HepG2 (cell line): ENCODE measurements at regions not wholly inside any gene's neighbourhood (a gene's known extent, or its start where the extent isn't known, plus 50 kb on each side); places are given as distances from the start of the nearest gene placed in this dataset.
A peak's percentile ranks its signal among the peaks of the same experiment; 100 is the strongest.

Source experiments
- ATAC-seq: fragments of 200-7000 bp; cut with Tn5 transposase; 3 replicates; pipeline ENCODE4 v1.9.1; 2020; ENCODE audit warnings: mild to moderate bottlenecking, moderate library complexity
- BruUV-seq: library from RNA; stranded (reverse); fragments of 400-500 nt; replicated peaks from 2 replicates; lab custom pipeline; 2021; lab: Mats Ljungman, UMichigan
- CTCF ChIA-PET: fragments of 300-600 bp; formaldehyde crosslinking; extraction: SDS; loops from one replicate; lab custom pipeline; 2021; ENCODE audit warnings: low total read pairs, inconsistent platforms, low intra/inter-chr PET ratio; lab: Yijun Ruan, JAX
- POLR2A ChIA-PET: fragments of 350-600 bp; sonication (Branson Sonifier 250); formaldehyde crosslinking; loops from one replicate; lab custom pipeline; 2020; ENCODE audit warnings: antibody characterized with exemption, inconsistent platforms; lab: Yijun Ruan, JAX
- DNase-seq: peaks from one replicate; pipeline ENCODE4 v3.0.0-alpha.2; 2015; ENCODE audit warnings: low spot score
- FAIRE-seq: peaks from 3 replicates; lab custom pipeline; 2011; peaks lifted over from hg19 to GRCh38; lab: Jason Lieb, UNC
- H2AFZ ChIP-seq: one replicate; pipeline ENCODE4 v1.6.1; 2011; ENCODE audit warnings: low read length, inconsistent platforms
- H3K27ac ChIP-seq: fragments of 300-600 bp; 3 replicates; pipeline ENCODE4 v1.8.0; 2011; ENCODE audit warnings: mixed run types, mild to moderate bottlenecking, mixed read lengths, low read length, inconsistent platforms; ENCODE audit not compliant: insufficient read depth; ENCODE audit errors: extremely low read length
- H3K27me3 ChIP-seq, 2 experiments: fragments of 200-600 bp in 1 of 2; 2 replicates in 1 of 2; 3 replicates in 1 of 2; pipeline versions ENCODE4 v1.6.0 to v1.8.0; 2011; ENCODE audit warnings: low read length in 2 of 2, mild to moderate bottlenecking in 2 of 2, moderate library complexity in 2 of 2, inconsistent platforms in 1 of 2; ENCODE audit not compliant: insufficient read depth in 2 of 2, control insufficient read depth in 1 of 2
- H3K36me3 ChIP-seq, 2 experiments: fragments of 200-600 bp in 1 of 2; replicated peaks in 1 of 2; 2 replicates in 1 of 2; 3 replicates in 1 of 2; pipeline versions ENCODE4 v1.5.1 to v1.8.0; 2011; ENCODE audit warnings: low read length in 2 of 2, inconsistent platforms in 1 of 2; ENCODE audit not compliant: insufficient read depth in 2 of 2, control insufficient read depth in 1 of 2
- H3K4me1 ChIP-seq: 2 replicates; pipeline ENCODE4 v1.5.1; 2012; ENCODE audit warnings: low read length, inconsistent platforms; ENCODE audit not compliant: insufficient read depth
- H3K4me2 ChIP-seq: 2 replicates; pipeline ENCODE4 v1.6.0; 2011; ENCODE audit warnings: low read depth, low read length, inconsistent platforms
- H3K4me3 ChIP-seq, 3 experiments: fragments of 200-600 bp in 1 of 3; sonication (generic), shearing (Covaris generic) in 1 of 3; replicated peaks in 1 of 3; 2 replicates each; pipeline ENCODE4 v1.5.1; 2011 to 2016; ENCODE audit warnings: low read length in 3 of 3, inconsistent platforms in 2 of 3, low read depth in 2 of 3, mild to moderate bottlenecking in 2 of 3, control low read depth in 1 of 3, mixed read lengths in 1 of 3; ENCODE audit not compliant: insufficient read depth in 1 of 3
- H3K79me2 ChIP-seq: one replicate; pipeline ENCODE4 v1.6.1; 2011; ENCODE audit warnings: low read length, inconsistent platforms; ENCODE audit not compliant: insufficient read depth
- H3K9ac ChIP-seq: 2 replicates; pipeline ENCODE4 v1.6.0; 2011; ENCODE audit warnings: mild to moderate bottlenecking, low read depth, low read length, inconsistent platforms; ENCODE audit not compliant: insufficient read depth
- H3K9me3 ChIP-seq: 2 replicates; pipeline ENCODE4 v1.5.1; 2012; ENCODE audit warnings: mild to moderate bottlenecking, low read length
- H4K20me1 ChIP-seq: 2 replicates; pipeline ENCODE4 v1.6.0; 2011; ENCODE audit warnings: inconsistent platforms, mild to moderate bottlenecking, low read length, moderate library complexity; ENCODE audit not compliant: insufficient read depth
- HNF1A ChIP-seq, 2 experiments: sonication (generic) in 1 of 2; formaldehyde crosslinking in 1 of 2; IDR thresholded peaks; 2 replicates each; pipeline versions ENCODE4 v1.4.0 to v1.6.1; 2016 to 2020; ENCODE audit warnings: borderline replicate concordance in 1 of 2, low read depth in 1 of 2, mild to moderate bottlenecking in 1 of 2, missing genetic modification reagents in 1 of 2
- KDM1A ChIP-seq: IDR thresholded peaks from 2 replicates; pipeline ENCODE4 v1.6.1; 2016; ENCODE audit warnings: missing compliant biosample characterization
- KDM5B ChIP-seq: sonication (generic); formaldehyde crosslinking; IDR thresholded peaks from 2 replicates; pipeline ENCODE4 v1.4.0; 2020; ENCODE audit warnings: missing genetic modification reagents, mild to moderate bottlenecking, borderline replicate concordance
- LCORL ChIP-seq, 2 experiments: fragments of 450-650 bp in 1 of 2; sonication (generic) in 1 of 2; formaldehyde crosslinking in 1 of 2; IDR thresholded peaks; 2 replicates each; pipeline versions ENCODE4 v1.5.0 to v1.6.1; 2017 to 2020; ENCODE audit warnings: antibody characterized with exemption in 1 of 2, missing genetic modification reagents in 1 of 2
- PHF8 ChIP-seq: sonication (generic); formaldehyde crosslinking; IDR thresholded peaks from 2 replicates; pipeline ENCODE4 v1.5.0; 2020; ENCODE audit warnings: missing genetic modification reagents
- STAT5B ChIP-seq: sonication (generic); formaldehyde crosslinking; IDR thresholded peaks from 2 replicates; pipeline ENCODE4 v1.4.0; 2020; ENCODE audit warnings: missing genetic modification reagents
- ZNF431 ChIP-seq: sonication (generic); formaldehyde crosslinking; IDR thresholded peaks from 2 replicates; pipeline ENCODE4 v1.9.0; 2022; ENCODE audit warnings: missing genetic modification reagents, low read depth, mild to moderate bottlenecking, borderline replicate concordance
- ZNF510 ChIP-seq: sonication (generic); formaldehyde crosslinking; IDR thresholded peaks from 2 replicates; pipeline ENCODE4 v1.4.0; 2020; ENCODE audit warnings: low read depth, mild to moderate bottlenecking, missing genetic modification reagents
- ZNF552 ChIP-seq: sonication (generic); formaldehyde crosslinking; IDR thresholded peaks from 2 replicates; pipeline ENCODE4 v1.9.0; 2022; ENCODE audit warnings: missing genetic modification reagents, mild to moderate bottlenecking, borderline replicate concordance
- ZNF646 ChIP-seq: sonication (generic); formaldehyde crosslinking; IDR thresholded peaks from 2 replicates; pipeline ENCODE4 v1.9.0; 2021; ENCODE audit warnings: mild to moderate bottlenecking, missing genetic modification reagents
- ZNF724P ChIP-seq: sonication (generic); formaldehyde crosslinking; IDR thresholded peaks from 2 replicates; pipeline ENCODE4 v1.8.0; 2022; ENCODE audit warnings: missing genetic modification reagents, borderline replicate concordance
- WGBS: methylation state at CpG from one replicate; pipeline ENCODE4 v1.1.6; 2017; ENCODE audit warnings: low lambda C conversion rate; 5-methylcytosine and 5-hydroxymethylcytosine counted together
- in situ Hi-C: cut with HindIII; loops from 2 replicates; pipeline ENCODE4 v1.10.0; 2017; ENCODE audit warnings: low pct_unique_long_range_greater_than_20kb; ENCODE audit not compliant: extremely low pct_ligation_motif_present
- intact Hi-C: fragments of 100-400 bp; cut with micrococcal nuclease; formaldehyde crosslinking; loops from one replicate; pipeline ENCODE4 v1.10.0; 2022; ENCODE audit not compliant: unreplicated experiment

GRCh38 chr2:144331674-144332355 is 188.1 kb downstream of the ZEB2 start:
- in situ Hi-C loops: no loop called here
- 1% methylated on average over 17 of the region's 66 CpGs for WGBS
- ATAC-seq: peak; percentile 88
- ChIA-PET CTCF (no interaction called here), POLR2A (interaction anchor here (1.6 kb wide), 1 partner anchor 11 kb away, joined by 4 read pairs; no protein-coding TSS in a partner anchor)
- no peaks in the 10 kb centered on the region for H3K9me3 ChIP-seq
- intact Hi-C loops: no loop called here
- peaks cover 23% of the 10 kb centered on the region for H3K4me1 ChIP-seq
- H3K4me2 ChIP-seq: peak overlapping the region; percentile 96
- peaks cover 0 to 7% of the 10 kb centered on the region in 2 experiments; a peak in 1 of 5 replicates for H3K27me3 ChIP-seq
- BruUV-seq: no TSS peak
- peak overlapping the region; percentile 92 for H2AFZ ChIP-seq
- FAIRE-seq: no peak
- no peak for DNase-seq
- no peaks in the 10 kb centered on the region for H3K79me2 ChIP-seq
- peak overlapping the region; percentile 73 for H3K9ac ChIP-seq
- peak overlapping the region; percentile 64 for H3K27ac ChIP-seq
- no peaks in the 10 kb centered on the region for H4K20me1 ChIP-seq
- H3K4me3 ChIP-seq: peak overlapping the region; percentile 65 to 84 (median 75)
- no peaks in the 10 kb centered on the region; a peak in 1 of 5 replicates for H3K36me3 ChIP-seq
- TF ChIP-seq HNF1A (IDR thresholded peaks at IDR 0.05; ENCODE audit: low read depth) (no peak), HNF1A (CRISPR knock-in tag; IDR thresholded peaks at IDR 0.05; ENCODE audit: borderline replicate concordance) (no peak; the same call in 1 of the 2 replicates), KDM5B (CRISPR knock-in tag) (peak; percentile 87; the same call in 1 of the 2 replicates), ZNF510 (no peak), ZNF646 (0 out of 2 replicates have a peak, but pooled peaks have one; percentile 13), STAT5B (CRISPR knock-in tag) (0 out of 2 replicates have a peak, but pooled peaks have one; percentile 33), LCORL (IDR thresholded peaks at IDR 0.05) (no peak), LCORL (CRISPR knock-in tag; IDR thresholded peaks at IDR 0.05) (0 out of 2 replicates have a peak, but pooled peaks have one; percentile 41), KDM1A (CRISPR knock-in tag) (no peak), ZNF552 (CRISPR knock-in tag) (no peak), ZNF724P (CRISPR knock-in tag) (peak; percentile 87), ZNF431 (CRISPR knock-in tag) (0 out of 2 replicates have a peak, but pooled peaks have one; percentile 42), PHF8 (CRISPR knock-in tag) (peak; percentile 94)
